Left ventricle myocardium inferior (tissue), 1 donor: ENCODE measurements at regions not wholly inside any gene's neighbourhood (a gene's known extent, or its start where the extent isn't known, plus 50 kb on each side); places are given as distances from the start of the nearest gene placed in this dataset.

Experiments used
- DNase-seq: peaks from one replicate; pipeline ENCODE4 v3.0.0-alpha.2; 2020
- H3K27ac ChIP-seq: fragments of 200-600 bp; replicated peaks from 2 replicates; pipeline ENCODE4 v1.8.0; 2021
- H3K27me3 ChIP-seq: fragments of 200-600 bp; 2 replicates; pipeline ENCODE4 v1.8.0; 2021; ENCODE audit warnings: low read depth
- H3K36me3 ChIP-seq: fragments of 200-600 bp; 2 replicates; pipeline ENCODE4 v1.8.0; 2021
- H3K4me1 ChIP-seq: fragments of 200-600 bp; 2 replicates; pipeline ENCODE4 v1.8.0; 2021
- H3K4me3 ChIP-seq: fragments of 200-600 bp; 2 replicates; pipeline ENCODE4 v1.8.0; 2021; ENCODE audit warnings: mild to moderate bottlenecking, moderate library complexity
- H3K9me3 ChIP-seq: fragments of 200-600 bp; replicated peaks from 2 replicates; pipeline ENCODE4 v1.8.0; 2021
- intact Hi-C: fragments of 100-400 bp; cut with micrococcal nuclease; formaldehyde crosslinking; loops from one replicate; pipeline ENCODE4 v1.11.0; 2022
- TF ChIP-seq, protein P1 (sequence below): fragments of 200-600 bp; IDR thresholded peaks from 2 replicates; pipeline ENCODE4 v1.8.0; 2021; ENCODE audit warnings: antibody characterized with exemption, mild to moderate bottlenecking, borderline replicate concordance
- donor health status: DM: no; HTN: yes; CAD: no; lungs with severe emphysema.

DNA sequence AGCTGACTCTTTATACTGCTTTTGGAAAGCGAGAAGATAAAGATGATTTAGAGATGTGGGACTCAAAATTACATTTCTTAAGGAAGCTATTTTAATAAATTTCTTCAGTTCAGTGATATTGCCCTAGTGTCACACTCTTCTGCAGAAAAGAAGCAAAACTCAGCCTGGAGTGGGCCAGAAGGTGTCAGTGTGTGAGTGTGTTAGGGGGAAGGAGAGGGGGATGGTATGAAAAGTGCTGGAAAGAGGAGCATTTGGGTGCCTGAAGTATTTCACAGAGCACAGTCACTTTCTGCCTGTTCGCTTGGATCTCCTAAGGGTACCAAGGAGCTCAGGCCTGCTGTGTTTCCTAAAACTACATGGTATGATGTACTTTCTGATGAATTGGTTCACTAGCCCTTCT, 84.5 kb upstream of the FRY start:
- Histone ChIP-seq H3K9me3 (no peaks in the 10 kb centered on the region), H3K4me1 (peaks cover 64% of the 10 kb centered on the region), H3K27me3 (no peaks in the 10 kb centered on the region), H3K36me3 (peaks cover 15% of the 10 kb centered on the region), H3K4me3 (no peak overlapping the region), H3K27ac (no peak overlapping the region)
- intact Hi-C loops: no loop called here
- no peak for DNase-seq
- TF ChIP-seq, protein P1, sequence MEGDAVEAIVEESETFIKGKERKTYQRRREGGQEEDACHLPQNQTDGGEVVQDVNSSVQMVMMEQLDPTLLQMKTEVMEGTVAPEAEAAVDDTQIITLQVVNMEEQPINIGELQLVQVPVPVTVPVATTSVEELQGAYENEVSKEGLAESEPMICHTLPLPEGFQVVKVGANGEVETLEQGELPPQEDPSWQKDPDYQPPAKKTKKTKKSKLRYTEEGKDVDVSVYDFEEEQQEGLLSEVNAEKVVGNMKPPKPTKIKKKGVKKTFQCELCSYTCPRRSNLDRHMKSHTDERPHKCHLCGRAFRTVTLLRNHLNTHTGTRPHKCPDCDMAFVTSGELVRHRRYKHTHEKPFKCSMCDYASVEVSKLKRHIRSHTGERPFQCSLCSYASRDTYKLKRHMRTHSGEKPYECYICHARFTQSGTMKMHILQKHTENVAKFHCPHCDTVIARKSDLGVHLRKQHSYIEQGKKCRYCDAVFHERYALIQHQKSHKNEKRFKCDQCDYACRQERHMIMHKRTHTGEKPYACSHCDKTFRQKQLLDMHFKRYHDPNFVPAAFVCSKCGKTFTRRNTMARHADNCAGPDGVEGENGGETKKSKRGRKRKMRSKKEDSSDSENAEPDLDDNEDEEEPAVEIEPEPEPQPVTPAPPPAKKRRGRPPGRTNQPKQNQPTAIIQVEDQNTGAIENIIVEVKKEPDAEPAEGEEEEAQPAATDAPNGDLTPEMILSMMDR: no peak

DNA sequence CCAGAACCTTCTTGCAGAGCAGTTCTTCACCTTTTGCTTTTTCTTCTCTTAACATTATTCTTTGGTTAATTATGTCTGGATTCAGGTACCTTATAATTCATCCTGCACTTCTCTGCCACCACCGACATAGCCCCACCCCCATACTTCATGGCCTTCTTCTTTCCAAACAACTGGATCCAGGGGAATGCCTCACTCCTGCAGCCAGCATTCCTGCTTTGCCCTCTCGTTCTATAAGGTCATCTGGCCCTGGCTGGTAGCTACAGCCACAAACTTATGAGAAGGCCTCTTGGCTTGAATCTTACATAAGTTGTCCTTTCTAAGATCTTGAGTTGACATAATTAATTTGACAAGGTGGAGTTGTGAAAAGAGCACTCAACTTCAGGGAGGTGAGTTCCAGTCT, 84.1 kb upstream of the FRY start:
- Histone ChIP-seq H3K36me3 (peaks cover 16% of the 10 kb centered on the region), H3K27ac (no peak overlapping the region), H3K4me1 (peaks cover 64% of the 10 kb centered on the region), H3K4me3 (no peak overlapping the region), H3K27me3 (no peaks in the 10 kb centered on the region), H3K9me3 (no peaks in the 10 kb centered on the region)
- intact Hi-C loops: no loop called here
- no peak for DNase-seq
- TF ChIP-seq, protein P1: no peak

DNA sequence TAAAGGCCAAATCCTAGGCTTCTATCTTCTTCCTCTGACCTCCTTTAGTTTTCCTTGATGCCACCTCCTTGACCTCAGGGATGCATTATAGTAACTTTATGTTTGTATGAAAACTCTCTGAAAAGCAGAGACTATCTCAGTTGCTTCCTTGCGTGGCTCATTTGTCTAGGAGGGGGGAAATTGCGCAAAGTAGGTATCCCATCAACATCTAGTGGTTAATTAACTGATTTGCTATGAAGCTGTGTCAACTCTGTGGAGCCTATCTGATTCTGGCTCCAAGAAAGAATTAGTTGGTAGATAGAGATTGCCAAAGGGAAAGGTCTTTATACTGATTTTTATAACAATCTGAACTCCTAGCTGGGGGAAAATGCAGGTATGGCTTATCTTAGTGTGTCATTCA, 82.1 kb upstream of the FRY start:
- peaks cover 21% of the 10 kb centered on the region for H3K36me3 ChIP-seq
- peaks cover 50% of the 10 kb centered on the region for H3K4me1 ChIP-seq
- TF ChIP-seq, protein P1: no peak
- no peak overlapping the region for H3K4me3 ChIP-seq
- no peak for DNase-seq
- no peaks in the 10 kb centered on the region for H3K9me3 ChIP-seq
- no peaks in the 10 kb centered on the region for H3K27me3 ChIP-seq
- H3K27ac ChIP-seq: peak overlapping the region; percentile 61
- intact Hi-C loops: no loop called here

DNA sequence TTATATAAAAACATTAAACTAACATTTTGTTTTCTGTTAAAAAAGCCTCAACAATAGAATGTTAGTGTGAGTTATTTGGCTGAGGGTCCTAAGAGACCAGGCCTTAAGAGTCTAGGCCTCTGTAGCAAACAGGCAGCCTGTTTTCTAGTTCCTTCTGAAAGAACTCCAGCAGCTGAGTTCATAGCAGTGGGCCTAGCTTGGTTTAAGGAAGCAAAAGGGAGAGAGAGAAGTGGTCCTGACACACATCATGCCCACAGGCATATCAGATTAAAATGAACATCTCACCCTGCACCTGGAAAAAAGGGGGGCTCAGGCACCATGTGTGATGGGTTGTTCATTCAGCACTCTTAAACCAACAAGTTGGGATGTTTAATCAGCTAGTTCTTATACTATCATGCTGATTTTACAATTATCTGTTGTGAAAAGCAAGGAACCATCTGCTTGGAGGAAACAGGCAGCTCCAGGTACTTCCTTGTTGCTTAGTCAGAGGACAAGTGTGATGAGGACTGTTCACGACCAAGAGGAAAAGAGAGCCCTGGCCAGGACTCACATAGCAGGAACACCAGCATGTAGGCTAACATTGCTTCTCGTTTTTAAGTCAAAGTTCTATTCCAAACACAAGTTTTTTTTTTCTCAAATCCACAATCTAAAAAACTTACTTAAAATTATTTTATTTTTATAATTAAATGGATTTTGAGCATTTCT, 81.3 kb upstream of the FRY start:
- Histone ChIP-seq H3K9me3 (no peaks in the 10 kb centered on the region), H3K4me3 (no peak overlapping the region), H3K36me3 (peaks cover 21% of the 10 kb centered on the region), H3K27me3 (no peaks in the 10 kb centered on the region), H3K27ac (peak overlapping the region; percentile 61), H3K4me1 (peaks cover 42% of the 10 kb centered on the region)
- no peak for DNase-seq
- TF ChIP-seq, protein P1: no peak
- intact Hi-C loops: no loop called here

DNA sequence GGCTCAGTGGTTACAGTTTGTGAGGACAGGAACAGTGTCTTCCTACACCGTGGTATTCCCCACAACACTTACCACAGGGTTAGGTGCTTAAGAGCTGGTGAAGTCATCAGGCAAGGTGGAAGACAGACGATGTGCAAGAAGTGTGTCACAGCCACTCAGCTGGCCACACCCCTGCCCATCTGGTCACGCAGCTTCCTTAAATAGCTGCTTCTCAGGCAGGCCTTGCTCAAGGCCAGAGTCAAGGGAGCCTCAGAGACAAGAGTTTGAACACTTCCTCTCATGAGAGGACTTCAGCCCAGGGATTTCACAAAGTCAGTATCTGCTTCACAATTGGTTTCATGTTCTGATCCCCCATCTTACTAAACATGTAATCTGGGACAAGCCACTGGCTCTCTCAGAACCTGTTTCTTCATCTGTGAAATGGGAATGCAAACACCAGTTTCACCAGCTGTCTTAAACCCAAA, 80.3 kb upstream of the FRY start:
- intact Hi-C loops: no loop called here
- TF ChIP-seq, protein P1: no peak
- Histone ChIP-seq H3K27ac (peak overlapping the region; percentile 61), H3K27me3 (no peaks in the 10 kb centered on the region), H3K9me3 (no peaks in the 10 kb centered on the region), H3K36me3 (peaks cover 21% of the 10 kb centered on the region), H3K4me3 (no peak overlapping the region), H3K4me1 (peaks cover 33% of the 10 kb centered on the region)
- DNase-seq: peak; percentile 65
